Erythroblast (primary cell): ENCODE measurements at regions not wholly inside any gene's neighbourhood (a gene's known extent, or its start where the extent isn't known, plus 50 kb on each side); places are given as distances from the start of the nearest gene placed in this dataset.

Source experiments
- GATA1 ChIP-seq: IDR thresholded peaks from 2 replicates; pipeline ENCODE4 v1.6.1; 2011; ENCODE audit warnings: low read depth, mild to moderate bottlenecking, control low read depth, low read length, moderate library complexity
- POLR2A ChIP-seq: IDR thresholded peaks from 2 replicates; pipeline ENCODE4 v1.6.1; 2011; ENCODE audit warnings: mild to moderate bottlenecking, low read length

GRCh38 chr17:71803656-71804284 is 317.1 kb upstream of the SOX9 start:
- TF ChIP-seq POLR2A, result no peak
- TF ChIP-seq GATA1, result no peak
